WI38 (cell line): ENCODE measurements at regions not wholly inside any gene's neighbourhood (a gene's known extent, or its start where the extent isn't known, plus 50 kb on each side); places are given as distances from the start of the nearest gene placed in this dataset.

Source experiments
- H3K4me3 ChIP-seq: 2 replicates; pipeline ENCODE4 v1.5.1; 2011; ENCODE audit warnings: low read depth, mild to moderate bottlenecking, control low read depth, low read length
- CTCF ChIP-seq: IDR thresholded peaks from 2 replicates; pipeline ENCODE4 v1.5.1; 2012; ENCODE audit warnings: low read depth, mild to moderate bottlenecking, control low read depth, low read length

GRCh38 chr2:41750829-41751228 is 297.0 kb upstream of the PKDCC start:
- no peak for TF ChIP-seq CTCF
- no peak overlapping the region for H3K4me3 ChIP-seq

GRCh38 chr2:41759880-41760279 is 287.9 kb upstream of the PKDCC start:
- no peak for TF ChIP-seq CTCF
- no peak overlapping the region for H3K4me3 ChIP-seq

GRCh38 chr2:41763141-41763540 is 284.7 kb upstream of the PKDCC start:
- TF ChIP-seq CTCF: no peak

GRCh38 chr2:41764131-41764530 is 283.7 kb upstream of the PKDCC start:
- H3K4me3 ChIP-seq: no peak overlapping the region
- TF ChIP-seq CTCF: no peak

More at GRCh38 chr2:41763141-41763540, 284.7 kb upstream of the PKDCC start:
- H3K4me3 ChIP-seq: no peak overlapping the region

GRCh38 chr2:41764919-41765318 is 282.9 kb upstream of the PKDCC start:
- TF ChIP-seq CTCF: no peak
- no peak overlapping the region for H3K4me3 ChIP-seq

- no peak overlapping the region for H3K4me3 ChIP-seq
- TF ChIP-seq CTCF: no peak
Measured at GRCh38 chr2:41768310-41768709, 279.5 kb upstream of the PKDCC start.

GRCh38 chr2:41771710-41772109 is 276.1 kb upstream of the PKDCC start:
- no peak for TF ChIP-seq CTCF
- no peak overlapping the region for H3K4me3 ChIP-seq
